Activated B cell treated with CpG ODN at 0.5 μM for 24 hours (primary cell): ENCODE measurements at regions not wholly inside any gene's neighbourhood (a gene's known extent, or its start where the extent isn't known, plus 50 kb on each side); places are given as distances from the start of the nearest gene placed in this dataset.

Experiments used
- ATAC-seq: fragments of 200-7000 bp; cut with Tn5 transposase; one replicate; pipeline ENCODE4 v1.10.0; 2021; ENCODE audit warnings: low read depth, mild to moderate bottlenecking, moderate library complexity
- CTCF ChIA-PET: fragments of 350-600 bp; sonication (Branson Sonifier 250); formaldehyde crosslinking; loops from one replicate; lab custom pipeline; 2021; ENCODE audit warnings: antibody characterized with exemption; lab: Charles Lee
- POLR2A ChIA-PET: fragments of 350-600 bp; sonication (Branson Sonifier 250); formaldehyde crosslinking; loops from one replicate; lab custom pipeline; 2021; ENCODE audit warnings: antibody characterized with exemption; lab: Charles Lee
- DNase-seq: peaks from one replicate; pipeline ENCODE4 v3.0.0; 2022
- H3K27ac Mint-ChIP-seq: one replicate; pipeline ENCODE4 v1.8.0; 2020; ENCODE audit warnings: mixed read lengths
- H3K27me3 Mint-ChIP-seq: one replicate; pipeline ENCODE4 v1.8.0; 2021; ENCODE audit warnings: mixed read lengths
- H3K36me3 Mint-ChIP-seq: one replicate; pipeline ENCODE4 v1.8.0; 2021; ENCODE audit warnings: low read depth, mixed read lengths
- H3K4me1 Mint-ChIP-seq: one replicate; pipeline ENCODE4 v1.8.0; 2021; ENCODE audit warnings: mixed read lengths
- H3K4me3 Mint-ChIP-seq: one replicate; pipeline ENCODE4 v1.8.0; 2020; ENCODE audit warnings: mild to moderate bottlenecking, mixed read lengths
- H3K9me3 Mint-ChIP-seq: one replicate; pipeline ENCODE4 v1.8.0; 2020; ENCODE audit warnings: mixed read lengths
- CTCF ChIP-seq: fragments of 200-600 bp; IDR thresholded peaks from one replicate; pipeline ENCODE4 v1.8.0; 2022; ENCODE audit warnings: antibody characterized with exemption, mild to moderate bottlenecking
- intact Hi-C: fragments of 100-400 bp; cut with micrococcal nuclease; formaldehyde crosslinking; loops from one replicate; pipeline ENCODE4 v1.15.1; 2024

- ChIA-PET POLR2A (no interaction called here), CTCF (no interaction called here)
- H3K4me1 Mint-ChIP-seq, result no peaks in the 10 kb centered on the region
- H3K27ac Mint-ChIP-seq, result no peak overlapping the region
- H3K36me3 Mint-ChIP-seq, result no peaks in the 10 kb centered on the region
- no peaks in the 10 kb centered on the region for H3K27me3 Mint-ChIP-seq
- no peak for TF ChIP-seq CTCF
- DNase-seq (no peak), ATAC-seq (no peak)
- peaks cover 21% of the 10 kb centered on the region for H3K9me3 Mint-ChIP-seq
- H3K4me3 Mint-ChIP-seq, result no peak overlapping the region
- intact Hi-C loops, result no loop called here
Measured at GRCh38 chr16:6841392-6841791, 491.3 kb upstream of the RBFOX1 start.

GRCh38 chr16:6837722-6838121 is 494.9 kb upstream of the RBFOX1 start:
- H3K4me1 Mint-ChIP-seq, result no peaks in the 10 kb centered on the region
- no peak overlapping the region for H3K27ac Mint-ChIP-seq
- DNase-seq (no peak), ATAC-seq (no peak)
- ChIA-PET CTCF (no interaction called here), POLR2A (no interaction called here)
- H3K27me3 Mint-ChIP-seq, result no peaks in the 10 kb centered on the region
- H3K36me3 Mint-ChIP-seq, result no peaks in the 10 kb centered on the region
- intact Hi-C loops, result no loop called here
- no peak for TF ChIP-seq CTCF
- no peak overlapping the region for H3K4me3 Mint-ChIP-seq
- H3K9me3 Mint-ChIP-seq, result peaks cover 15% of the 10 kb centered on the region

- ATAC-seq (no peak), DNase-seq (no peak)
- POLR2A ChIA-PET, result no interaction called here
- no peaks in the 10 kb centered on the region for H3K27me3 Mint-ChIP-seq
- no peaks in the 10 kb centered on the region for H3K36me3 Mint-ChIP-seq
- no peaks in the 10 kb centered on the region for H3K4me1 Mint-ChIP-seq
- intact Hi-C loops, result no loop called here
- TF ChIP-seq CTCF, result no peak
- CTCF ChIA-PET, result no interaction called here
- peaks cover 18% of the 10 kb centered on the region for H3K9me3 Mint-ChIP-seq
- no peak overlapping the region for H3K4me3 Mint-ChIP-seq
- H3K27ac Mint-ChIP-seq, result no peak overlapping the region
Measured at GRCh38 chr16:6836766-6837165, 495.9 kb upstream of the RBFOX1 start.

- Mint-ChIP-seq H3K36me3 (no peaks in the 10 kb centered on the region), H3K9me3 (peaks cover 22% of the 10 kb centered on the region), H3K4me3 (no peak overlapping the region), H3K27ac (no peak overlapping the region), H3K27me3 (no peaks in the 10 kb centered on the region), H3K4me1 (no peaks in the 10 kb centered on the region)
- ATAC-seq (no peak), DNase-seq (no peak)
- POLR2A ChIA-PET, result no interaction called here
- CTCF ChIA-PET, result no interaction called here
- intact Hi-C loops, result no loop called here
- no peak for TF ChIP-seq CTCF
Measured at GRCh38 chr16:6835941-6836340, 496.7 kb upstream of the RBFOX1 start.

GRCh38 chr16:6835516-6835915 is 497.1 kb upstream of the RBFOX1 start:
- POLR2A ChIA-PET, result no interaction called here
- no peak for TF ChIP-seq CTCF
- Mint-ChIP-seq H3K4me1 (no peaks in the 10 kb centered on the region), H3K27me3 (no peaks in the 10 kb centered on the region), H3K9me3 (peaks cover 26% of the 10 kb centered on the region), H3K27ac (no peak overlapping the region), H3K36me3 (no peaks in the 10 kb centered on the region), H3K4me3 (no peak overlapping the region)
- DNase-seq (no peak), ATAC-seq (no peak)
- CTCF ChIA-PET, result no interaction called here
- intact Hi-C loops, result no loop called here
